Activated CD4-positive, alpha-beta T cell treated with anti-CD3 and anti-CD28 coated beads, Interleukin-2, amount 10 ng/mL, durations not matched to agents 7 days and 5 days (primary cell): ENCODE measurements at regions not wholly inside any gene's neighbourhood (a gene's known extent, or its start where the extent isn't known, plus 50 kb on each side); places are given as distances from the start of the nearest gene placed in this dataset.
"Not testable (repeated sequence)": the region's sequence is repeated elsewhere in the genome, so short reads cannot be mapped to it uniquely, and the experiment has no call there.

Source experiments
- CTCF ChIA-PET: fragments of 350-600 bp; sonication (Branson Sonifier 250); formaldehyde crosslinking; loops from one replicate; lab custom pipeline; 2021; ENCODE audit warnings: antibody characterized with exemption; lab: Charles Lee
- POLR2A ChIA-PET: fragments of 350-600 bp; sonication (Branson Sonifier 250); formaldehyde crosslinking; loops from one replicate; lab custom pipeline; 2021; ENCODE audit warnings: antibody characterized with exemption; lab: Charles Lee
- DNase-seq: peaks from one replicate; pipeline ENCODE4 v3.0.0-alpha.2; 2020
- H3K27ac Mint-ChIP-seq: one replicate; pipeline ENCODE4 v1.8.0; 2021; ENCODE audit warnings: mild to moderate bottlenecking, moderate library complexity, mixed read lengths
- H3K27me3 Mint-ChIP-seq: one replicate; pipeline ENCODE4 v1.8.0; 2021; ENCODE audit warnings: mixed read lengths
- H3K36me3 Mint-ChIP-seq: one replicate; pipeline ENCODE4 v1.8.0; 2021; ENCODE audit warnings: low read depth, mixed read lengths
- H3K4me1 Mint-ChIP-seq: one replicate; pipeline ENCODE4 v1.8.0; 2021; ENCODE audit warnings: mixed read lengths
- H3K4me3 Mint-ChIP-seq: one replicate; pipeline ENCODE4 v1.8.0; 2021; ENCODE audit warnings: mild to moderate bottlenecking, moderate library complexity, mixed read lengths
- H3K9me3 Mint-ChIP-seq: one replicate; pipeline ENCODE4 v1.8.0; 2021; ENCODE audit warnings: mixed read lengths

DNA sequence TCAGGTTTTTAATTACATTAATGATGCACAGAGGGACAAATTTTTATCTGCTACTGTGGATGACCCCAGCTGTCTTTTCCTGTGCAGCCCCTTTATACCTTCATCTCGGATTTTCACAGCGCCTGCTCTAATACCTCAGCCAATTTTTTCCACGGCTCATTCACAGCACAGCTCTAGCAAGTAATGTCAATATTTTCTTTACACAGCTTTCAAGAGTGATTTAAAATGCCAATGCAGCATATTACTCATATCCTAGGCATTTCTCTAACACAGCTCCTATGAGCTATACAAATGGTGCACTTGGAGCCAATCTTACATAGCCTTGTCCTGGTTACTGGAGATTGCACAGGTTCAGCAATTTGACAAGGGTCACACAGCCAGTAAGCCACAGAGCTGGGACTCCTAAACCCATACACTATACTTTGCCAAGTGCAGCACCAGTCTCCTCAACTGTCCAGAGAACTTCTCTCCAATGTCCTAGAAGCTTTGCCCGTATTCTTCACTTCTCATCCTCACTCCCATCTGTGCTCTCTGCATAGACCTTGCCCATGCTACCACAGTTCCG is 661.8 kb downstream of the DTWD2 start:
- Mint-ChIP-seq H3K9me3 (peaks cover 7% of the 10 kb centered on the region), H3K4me3 (no peak overlapping the region), H3K27me3 (no peaks in the 10 kb centered on the region), H3K27ac (no peak overlapping the region), H3K4me1 (no peaks in the 10 kb centered on the region), H3K36me3 (no peaks in the 10 kb centered on the region)
- DNase-seq: no peak
- POLR2A ChIA-PET: no interaction called here
- CTCF ChIA-PET: no interaction called here

GRCh38 chr5:118325931-118326330 is 662.4 kb downstream of the DTWD2 start:
- ChIA-PET POLR2A (no interaction called here), CTCF (no interaction called here)
- Mint-ChIP-seq H3K4me3 (no peak overlapping the region), H3K27me3 (no peaks in the 10 kb centered on the region), H3K4me1 (no peaks in the 10 kb centered on the region), H3K36me3 (no peaks in the 10 kb centered on the region), H3K27ac (no peak overlapping the region), H3K9me3 (peaks cover 7% of the 10 kb centered on the region)
- DNase-seq: no peak

- H3K27ac Mint-ChIP-seq, CTCF ChIA-PET, H3K36me3 Mint-ChIP-seq, DNase-seq, H3K4me3 Mint-ChIP-seq, H3K4me1 Mint-ChIP-seq, POLR2A ChIA-PET, H3K9me3 Mint-ChIP-seq, H3K27me3 Mint-ChIP-seq: not testable (repeated sequence)
Observed at GRCh38 chr5:118323723-118324122, 664.6 kb downstream of the DTWD2 start.

DNA sequence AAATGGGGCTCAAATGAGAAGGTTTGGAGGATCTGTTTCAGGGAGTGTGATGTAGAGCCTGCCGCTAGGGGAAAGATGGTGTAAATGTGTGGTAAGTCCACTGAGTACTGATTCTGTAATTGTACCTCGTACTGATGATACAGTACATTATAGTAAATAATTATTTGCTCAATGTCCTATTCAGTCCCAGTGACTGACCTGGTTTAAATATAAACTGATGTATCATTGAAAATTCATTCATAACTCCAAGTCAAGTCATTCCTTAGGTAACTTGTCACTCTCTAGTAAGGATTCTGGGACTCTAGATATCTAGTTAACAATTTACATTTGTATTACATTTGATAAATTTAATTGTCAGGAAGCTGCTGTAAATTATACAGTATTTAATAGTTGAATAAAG is 667.3 kb downstream of the DTWD2 start:
- H3K4me3 Mint-ChIP-seq: no peak overlapping the region
- no peak overlapping the region for H3K27ac Mint-ChIP-seq
- DNase-seq: no peak
- CTCF ChIA-PET: no interaction called here
- no peaks in the 10 kb centered on the region for H3K27me3 Mint-ChIP-seq
- peaks cover 9% of the 10 kb centered on the region for H3K9me3 Mint-ChIP-seq
- no peaks in the 10 kb centered on the region for H3K36me3 Mint-ChIP-seq
- H3K4me1 Mint-ChIP-seq: no peaks in the 10 kb centered on the region
- POLR2A ChIA-PET: no interaction called here

- POLR2A ChIA-PET: no interaction called here
- no peaks in the 10 kb centered on the region for H3K4me1 Mint-ChIP-seq
- H3K4me3 Mint-ChIP-seq: no peak overlapping the region
- no peaks in the 10 kb centered on the region for H3K36me3 Mint-ChIP-seq
- H3K9me3 Mint-ChIP-seq: peaks cover 9% of the 10 kb centered on the region
- no peak overlapping the region for H3K27ac Mint-ChIP-seq
- CTCF ChIA-PET: no interaction called here
- no peak for DNase-seq
- H3K27me3 Mint-ChIP-seq: no peaks in the 10 kb centered on the region
Observed at GRCh38 chr5:118320121-118320520, 668.2 kb downstream of the DTWD2 start.

- no peak for DNase-seq
- no peaks in the 10 kb centered on the region for H3K27me3 Mint-ChIP-seq
- no peaks in the 10 kb centered on the region for H3K36me3 Mint-ChIP-seq
- no peak overlapping the region for H3K27ac Mint-ChIP-seq
- ChIA-PET POLR2A (no interaction called here), CTCF (no interaction called here)
- no peak overlapping the region for H3K4me3 Mint-ChIP-seq
- H3K4me1 Mint-ChIP-seq: no peaks in the 10 kb centered on the region
- no peaks in the 10 kb centered on the region for H3K9me3 Mint-ChIP-seq
Observed at GRCh38 chr5:118314931-118315330, 673.4 kb downstream of the DTWD2 start.

GRCh38 chr5:118311103-118311819 is 677.1 kb downstream of the DTWD2 start:
- H3K9me3 Mint-ChIP-seq: no peaks in the 10 kb centered on the region
- H3K4me3 Mint-ChIP-seq: no peak overlapping the region
- CTCF ChIA-PET: no interaction called here

DNA sequence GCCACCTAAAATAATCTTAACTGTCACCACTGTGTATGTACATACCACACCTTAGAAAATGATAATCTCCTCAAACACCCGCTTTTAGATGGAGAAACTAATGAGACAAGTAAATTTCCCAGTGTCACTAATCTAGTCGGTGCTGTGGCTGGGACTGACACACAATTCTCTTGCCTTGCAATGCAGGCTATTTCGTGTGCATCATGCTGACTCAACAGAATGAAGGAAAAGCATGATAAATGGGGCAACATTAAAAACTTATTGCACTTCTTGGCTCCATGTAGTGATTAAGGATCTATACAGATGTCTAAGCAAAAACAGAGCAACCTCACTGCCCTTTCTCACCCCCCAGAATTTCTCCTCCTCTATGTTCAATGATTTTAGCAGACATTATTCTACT is 677.9 kb downstream of the DTWD2 start:
- Mint-ChIP-seq H3K27me3 (no peaks in the 10 kb centered on the region), H3K4me1 (no peaks in the 10 kb centered on the region), H3K4me3 (no peak overlapping the region), H3K27ac (no peak overlapping the region), H3K36me3 (no peaks in the 10 kb centered on the region), H3K9me3 (no peaks in the 10 kb centered on the region)
- no peak for DNase-seq
- POLR2A ChIA-PET: no interaction called here
- CTCF ChIA-PET: no interaction called here

More at GRCh38 chr5:118311103-118311819, 677.1 kb downstream of the DTWD2 start:
- no peak for DNase-seq
- no peaks in the 10 kb centered on the region for H3K27me3 Mint-ChIP-seq
- POLR2A ChIA-PET: no interaction called here
- H3K4me1 Mint-ChIP-seq: no peaks in the 10 kb centered on the region
- no peak overlapping the region for H3K27ac Mint-ChIP-seq
- no peaks in the 10 kb centered on the region for H3K36me3 Mint-ChIP-seq

DNA sequence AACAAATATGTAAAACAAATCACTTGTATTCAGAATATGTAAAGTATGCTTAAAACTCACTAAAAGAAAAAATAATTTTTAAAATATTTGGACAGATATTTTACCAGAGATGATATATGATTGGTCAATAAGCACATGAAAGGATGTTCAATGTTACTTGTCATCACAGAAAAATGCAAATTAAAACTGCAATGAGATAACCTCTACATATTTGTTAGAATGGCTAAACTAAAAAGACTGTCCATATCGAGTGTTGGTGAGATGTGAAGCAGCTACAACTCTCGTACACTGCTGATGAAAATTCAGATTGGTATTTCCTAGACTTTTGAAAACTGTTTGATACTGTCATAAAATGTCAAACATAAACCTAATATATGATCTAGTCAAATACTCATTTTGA is 685.1 kb downstream of the DTWD2 start:
- H3K36me3 Mint-ChIP-seq: no peaks in the 10 kb centered on the region
- H3K9me3 Mint-ChIP-seq: no peaks in the 10 kb centered on the region
- no peaks in the 10 kb centered on the region for H3K27me3 Mint-ChIP-seq
- H3K4me1 Mint-ChIP-seq: no peaks in the 10 kb centered on the region
- CTCF ChIA-PET: no interaction called here
- no peak for DNase-seq
- H3K4me3 Mint-ChIP-seq: no peak overlapping the region
- no peak overlapping the region for H3K27ac Mint-ChIP-seq
- POLR2A ChIA-PET: no interaction called here

- no peaks in the 10 kb centered on the region for H3K4me1 Mint-ChIP-seq
- H3K9me3 Mint-ChIP-seq: no peaks in the 10 kb centered on the region
- no peak overlapping the region for H3K4me3 Mint-ChIP-seq
- DNase-seq: no peak
- H3K27ac Mint-ChIP-seq: no peak overlapping the region
- no peaks in the 10 kb centered on the region for H3K27me3 Mint-ChIP-seq
- no peaks in the 10 kb centered on the region for H3K36me3 Mint-ChIP-seq
- ChIA-PET POLR2A (no interaction called here), CTCF (no interaction called here)
Observed at GRCh38 chr5:118302786-118303185, 685.6 kb downstream of the DTWD2 start.

DNA sequence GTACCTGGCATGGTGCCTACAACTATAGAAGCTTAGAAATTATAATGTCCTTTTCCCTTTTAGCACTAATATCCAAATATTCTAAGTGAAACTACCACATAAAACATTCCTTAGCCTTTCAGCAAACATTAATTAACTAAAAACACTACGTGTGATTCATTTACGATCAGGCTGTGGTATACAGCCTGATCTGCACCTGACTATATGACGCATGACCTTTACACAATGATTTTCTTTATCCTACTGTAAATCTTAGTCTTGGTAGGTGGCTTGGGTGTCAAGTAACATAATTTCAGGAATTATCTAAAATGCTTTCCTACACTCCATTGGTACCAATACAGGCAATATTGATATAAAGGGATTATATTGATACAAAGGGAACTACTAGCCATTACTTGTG is 686.7 kb downstream of the DTWD2 start:
- ChIA-PET CTCF (no interaction called here), POLR2A (no interaction called here)
- Mint-ChIP-seq H3K9me3 (no peaks in the 10 kb centered on the region), H3K4me1 (no peaks in the 10 kb centered on the region), H3K36me3 (no peaks in the 10 kb centered on the region), H3K4me3 (no peak overlapping the region), H3K27me3 (no peaks in the 10 kb centered on the region), H3K27ac (no peak overlapping the region)
- no peak for DNase-seq

DNA sequence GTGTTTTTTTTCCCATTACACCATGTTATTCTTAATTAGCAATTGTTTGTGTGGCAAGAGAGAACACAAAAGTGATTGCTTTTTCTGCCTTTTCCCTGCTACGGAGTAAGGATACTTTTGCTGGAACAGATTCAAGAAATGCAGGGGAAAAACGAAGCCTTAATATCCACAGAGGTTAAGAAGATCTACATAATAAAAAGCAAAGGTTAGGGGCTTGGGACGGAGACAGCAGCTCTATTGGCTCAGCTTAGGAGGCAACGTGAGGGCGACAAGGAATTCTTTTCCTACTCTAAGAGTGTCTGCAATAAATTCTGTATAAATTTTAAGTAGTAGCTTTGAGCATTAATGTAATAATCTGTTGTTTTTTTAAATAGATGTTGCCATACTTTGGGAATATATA is 693.3 kb downstream of the DTWD2 start:
- ChIA-PET POLR2A (no interaction called here), CTCF (no interaction called here)
- H3K4me3 Mint-ChIP-seq: no peak overlapping the region
- DNase-seq: no peak
- H3K27ac Mint-ChIP-seq: no peak overlapping the region
- H3K27me3 Mint-ChIP-seq: no peaks in the 10 kb centered on the region
- H3K9me3 Mint-ChIP-seq: no peaks in the 10 kb centered on the region
- no peaks in the 10 kb centered on the region for H3K36me3 Mint-ChIP-seq
- no peaks in the 10 kb centered on the region for H3K4me1 Mint-ChIP-seq

DNA sequence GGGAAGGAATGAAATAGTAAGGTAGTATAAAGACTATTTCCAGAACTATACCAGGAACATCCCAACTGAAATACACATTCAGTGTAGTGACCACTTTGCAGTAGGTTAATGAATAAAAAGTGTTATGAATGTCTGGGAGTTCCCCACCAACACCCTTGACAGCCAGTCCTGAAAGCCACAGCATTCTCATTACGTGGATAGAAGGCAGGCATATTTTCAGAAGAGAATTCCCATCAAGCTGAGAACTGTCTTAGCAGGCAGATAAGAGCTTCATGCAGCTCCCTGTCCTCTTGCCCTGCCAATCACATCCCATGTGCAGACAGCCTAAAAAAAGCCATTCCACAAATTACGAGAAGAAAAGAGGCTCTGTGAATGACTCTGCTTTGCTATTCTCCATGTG is 695.0 kb downstream of the DTWD2 start:
- POLR2A ChIA-PET: no interaction called here
- no peaks in the 10 kb centered on the region for H3K9me3 Mint-ChIP-seq
- no peaks in the 10 kb centered on the region for H3K4me1 Mint-ChIP-seq
- no peaks in the 10 kb centered on the region for H3K27me3 Mint-ChIP-seq
- no peaks in the 10 kb centered on the region for H3K36me3 Mint-ChIP-seq
- H3K27ac Mint-ChIP-seq: no peak overlapping the region
- CTCF ChIA-PET: no interaction called here
- DNase-seq: no peak
- no peak overlapping the region for H3K4me3 Mint-ChIP-seq

DNA sequence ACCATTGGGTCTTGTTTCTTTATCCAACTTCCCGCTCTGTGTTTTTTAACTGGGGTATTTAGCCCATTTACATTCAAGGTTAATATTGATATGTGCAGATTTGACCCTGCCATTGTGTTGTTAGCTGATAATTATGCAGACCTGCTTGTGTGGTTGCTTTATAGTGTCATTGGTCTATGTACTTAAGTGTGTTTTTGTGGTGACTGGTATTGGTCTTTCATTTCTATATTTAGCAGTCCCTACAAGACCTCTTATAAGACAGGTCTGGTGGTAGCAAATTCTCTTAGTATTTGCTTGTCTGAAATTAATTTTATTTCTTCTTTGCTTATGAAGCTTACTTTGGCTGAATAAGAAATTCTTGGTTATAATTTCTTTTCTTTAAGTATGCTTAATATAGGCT is 698.1 kb downstream of the DTWD2 start:
- no peaks in the 10 kb centered on the region for H3K4me1 Mint-ChIP-seq
- DNase-seq: no peak
- CTCF ChIA-PET: no interaction called here
- no peak overlapping the region for H3K4me3 Mint-ChIP-seq
- POLR2A ChIA-PET: no interaction called here
- H3K9me3 Mint-ChIP-seq: no peaks in the 10 kb centered on the region
- H3K36me3 Mint-ChIP-seq: no peaks in the 10 kb centered on the region
- no peak overlapping the region for H3K27ac Mint-ChIP-seq
- no peaks in the 10 kb centered on the region for H3K27me3 Mint-ChIP-seq
